RCC 7860 (cell line): ENCODE measurements at regions not wholly inside any gene's neighbourhood (a gene's known extent, or its start where the extent isn't known, plus 50 kb on each side); places are given as distances from the start of the nearest gene placed in this dataset.
"Not testable (repeated sequence)": the region's sequence is repeated elsewhere in the genome, so short reads cannot be mapped to it uniquely, and the experiment has no call there.

Source experiments
- DNase-seq: peaks from one replicate; pipeline ENCODE4 v3.0.0-alpha.2; 2015; ENCODE audit warnings: low spot score
- FAIRE-seq: peaks from 2 replicates; lab custom pipeline; 2012; peaks lifted over from hg19 to GRCh38; lab: Jason Lieb, UNC

GRCh38 chr9:87041553-87042235, 94.4 kb upstream of the GAS1 start:
- DNase-seq, FAIRE-seq: not testable (repeated sequence)

- DNase-seq, FAIRE-seq: not testable (repeated sequence)
Measured at GRCh38 chr9:87049929-87050608, 102.8 kb upstream of the GAS1 start.

- DNase-seq (no peak), FAIRE-seq (no peak)
Measured at GRCh38 chr9:87054999-87055686, 107.8 kb upstream of the GAS1 start.

- no peak for FAIRE-seq
Measured at GRCh38 chr9:87059772-87060171, 112.5 kb upstream of the GAS1 start.

GRCh38 chr9:87062746-87063145, 115.4 kb upstream of the GAS1 start:
- no peak for DNase-seq
- no peak for FAIRE-seq

More at GRCh38 chr9:87059772-87060171, 112.5 kb upstream of the GAS1 start:
- no peak for DNase-seq

- FAIRE-seq (no peak), DNase-seq (no peak)
Measured at GRCh38 chr9:87063246-87063645, 115.9 kb upstream of the GAS1 start.

GRCh38 chr9:87063871-87064270, 116.6 kb upstream of the GAS1 start:
- DNase-seq (no peak), FAIRE-seq (no peak)

GRCh38 chr9:87064311-87064710, 117.0 kb upstream of the GAS1 start:
- DNase-seq = no peak

GRCh38 chr9:87065981-87066380, 118.7 kb upstream of the GAS1 start:
- no peak for DNase-seq
- FAIRE-seq = no peak

More at GRCh38 chr9:87064311-87064710, 117.0 kb upstream of the GAS1 start:
- FAIRE-seq = no peak

GRCh38 chr9:87067426-87067825, 120.1 kb upstream of the GAS1 start:
- DNase-seq (no peak), FAIRE-seq (no peak)

GRCh38 chr9:87068177-87068840, 121.0 kb upstream of the GAS1 start:
- FAIRE-seq = no peak

GRCh38 chr9:87069690-87070089, 122.4 kb upstream of the GAS1 start:
- FAIRE-seq = no peak
- no peak for DNase-seq

More at GRCh38 chr9:87068177-87068840, 121.0 kb upstream of the GAS1 start:
- no peak for DNase-seq

- DNase-seq = no peak
Measured at GRCh38 chr9:87070336-87070735, 123.0 kb upstream of the GAS1 start.

GRCh38 chr9:87071473-87071872, 124.2 kb upstream of the GAS1 start:
- no peak for DNase-seq
- FAIRE-seq = no peak

More at GRCh38 chr9:87070336-87070735, 123.0 kb upstream of the GAS1 start:
- no peak for FAIRE-seq

GRCh38 chr9:87073692-87074091, 126.4 kb upstream of the GAS1 start:
- FAIRE-seq = no peak
- DNase-seq = no peak

GRCh38 chr9:87075537-87075936, 128.2 kb upstream of the GAS1 start:
- DNase-seq (no peak), FAIRE-seq (no peak)

GRCh38 chr9:87076825-87077224, 129.5 kb upstream of the GAS1 start:
- DNase-seq (no peak), FAIRE-seq (no peak)

- FAIRE-seq (no peak), DNase-seq (no peak)
Measured at GRCh38 chr9:87077986-87078385, 130.7 kb upstream of the GAS1 start.

- DNase-seq (no peak), FAIRE-seq (no peak)
Measured at GRCh38 chr9:87080512-87081264, 133.4 kb upstream of the GAS1 start.

GRCh38 chr9:87081503-87081902, 134.2 kb upstream of the GAS1 start:
- FAIRE-seq = no peak
- DNase-seq = no peak
